Right renal pelvis (tissue), 4 donors: ENCODE measurements at regions not wholly inside any gene's neighbourhood (a gene's known extent, or its start where the extent isn't known, plus 50 kb on each side); places are given as distances from the start of the nearest gene placed in this dataset.
"Not testable (repeated sequence)": the region's sequence is repeated elsewhere in the genome, so short reads cannot be mapped to it uniquely, and the experiment has no call there.

ENCODE experiments used
- DNase-seq, 4 donors: peaks; one replicate each; pipeline ENCODE4 v3.0.0-alpha.2; 2013; ENCODE audit warnings: low read depth in 4 of 4, low spot score in 3 of 4, missing footprints in 1 of 4

- no peak for DNase-seq
These were observed 216.0 kb upstream of the DAAM1 start for GRCh38 chr14:58972233-58973017.

- DNase-seq: no peak
These were observed 211.1 kb upstream of the DAAM1 start for GRCh38 chr14:58977366-58977765.

GRCh38 chr14:58978343-58978742 lies 210.1 kb upstream of the DAAM1 start:
- peak in 2 of 4 donors; percentile 44 to 47 for DNase-seq

GRCh38 chr14:58979325-58979724 lies 209.1 kb upstream of the DAAM1 start:
- DNase-seq: no peak

- no peak for DNase-seq
These were observed 206.6 kb upstream of the DAAM1 start for GRCh38 chr14:58981840-58982239.

- no peak for DNase-seq
These were observed 202.7 kb upstream of the DAAM1 start for GRCh38 chr14:58985786-58986185.

- DNase-seq: no peak
These were observed 200.9 kb upstream of the DAAM1 start for GRCh38 chr14:58987591-58987990.

GRCh38 chr14:58992935-58993334 lies 195.5 kb upstream of the DAAM1 start:
- DNase-seq: no peak

GRCh38 chr14:58994130-58994529 lies 194.3 kb upstream of the DAAM1 start:
- no peak for DNase-seq

- no peak for DNase-seq
These were observed 184.5 kb upstream of the DAAM1 start for GRCh38 chr14:59004012-59004411.

GRCh38 chr14:59006179-59006578 lies 182.3 kb upstream of the DAAM1 start:
- not testable (repeated sequence) for DNase-seq

- DNase-seq: no peak
These were observed 178.5 kb upstream of the DAAM1 start for GRCh38 chr14:59009967-59010366.

GRCh38 chr14:59013672-59014298 lies 174.7 kb upstream of the DAAM1 start:
- DNase-seq: no peak

GRCh38 chr14:59015482-59015881 lies 173.0 kb upstream of the DAAM1 start:
- no peak for DNase-seq

GRCh38 chr14:59017285-59017965 lies 171.0 kb upstream of the DAAM1 start:
- DNase-seq: no peak

- DNase-seq: no peak
These were observed 170.0 kb upstream of the DAAM1 start for GRCh38 chr14:59018460-59018859.

- no peak for DNase-seq
These were observed 169.5 kb upstream of the DAAM1 start for GRCh38 chr14:59018978-59019377.

- DNase-seq: no peak
These were observed 168.1 kb upstream of the DAAM1 start for GRCh38 chr14:59020382-59020781.

GRCh38 chr14:59022144-59022543 lies 166.3 kb upstream of the DAAM1 start:
- no peak for DNase-seq

GRCh38 chr14:59026081-59026480 lies 162.4 kb upstream of the DAAM1 start:
- no peak for DNase-seq

GRCh38 chr14:59026640-59027039 lies 161.8 kb upstream of the DAAM1 start:
- DNase-seq: not testable (repeated sequence)
